HK-2 (cell line): ENCODE measurements at regions not wholly inside any gene's neighbourhood (a gene's known extent, or its start where the extent isn't known, plus 50 kb on each side); places are given as distances from the start of the nearest gene placed in this dataset.
"Not testable (repeated sequence)": the region's sequence is repeated elsewhere in the genome, so short reads cannot be mapped to it uniquely, and the experiment has no call there.

Experiments
- DNase-seq: peaks from one replicate; pipeline ENCODE4 v3.0.0-alpha.2; 2018; ENCODE audit not compliant: unreplicated experiment

DNA sequence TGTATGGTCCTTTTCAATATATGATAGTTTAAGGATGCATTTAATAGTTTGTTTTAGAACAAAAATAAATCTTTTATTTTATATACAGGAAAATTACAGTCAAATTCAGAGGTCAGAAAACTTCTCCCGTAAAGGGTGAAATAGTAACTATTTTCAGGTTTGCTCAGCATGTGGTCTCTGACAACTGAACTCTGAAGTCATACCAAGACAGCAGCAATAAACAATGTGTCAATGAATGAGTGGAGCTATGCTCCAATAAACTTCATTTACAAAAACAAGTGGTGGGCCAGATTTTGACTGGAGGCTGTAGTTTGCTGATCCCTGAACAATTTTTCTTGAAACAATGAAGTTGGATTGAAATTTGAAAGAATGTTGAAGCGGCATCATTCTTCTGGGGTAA lies 123.6 kb downstream of the ZNF248 start:
- no peak for DNase-seq

- no peak for DNase-seq
Observed at GRCh38 chr10:37732685-37733084, 124.7 kb downstream of the ZNF248 start.

- no peak for DNase-seq
Observed at GRCh38 chr10:37728830-37729229, 128.6 kb downstream of the ZNF248 start.

DNA sequence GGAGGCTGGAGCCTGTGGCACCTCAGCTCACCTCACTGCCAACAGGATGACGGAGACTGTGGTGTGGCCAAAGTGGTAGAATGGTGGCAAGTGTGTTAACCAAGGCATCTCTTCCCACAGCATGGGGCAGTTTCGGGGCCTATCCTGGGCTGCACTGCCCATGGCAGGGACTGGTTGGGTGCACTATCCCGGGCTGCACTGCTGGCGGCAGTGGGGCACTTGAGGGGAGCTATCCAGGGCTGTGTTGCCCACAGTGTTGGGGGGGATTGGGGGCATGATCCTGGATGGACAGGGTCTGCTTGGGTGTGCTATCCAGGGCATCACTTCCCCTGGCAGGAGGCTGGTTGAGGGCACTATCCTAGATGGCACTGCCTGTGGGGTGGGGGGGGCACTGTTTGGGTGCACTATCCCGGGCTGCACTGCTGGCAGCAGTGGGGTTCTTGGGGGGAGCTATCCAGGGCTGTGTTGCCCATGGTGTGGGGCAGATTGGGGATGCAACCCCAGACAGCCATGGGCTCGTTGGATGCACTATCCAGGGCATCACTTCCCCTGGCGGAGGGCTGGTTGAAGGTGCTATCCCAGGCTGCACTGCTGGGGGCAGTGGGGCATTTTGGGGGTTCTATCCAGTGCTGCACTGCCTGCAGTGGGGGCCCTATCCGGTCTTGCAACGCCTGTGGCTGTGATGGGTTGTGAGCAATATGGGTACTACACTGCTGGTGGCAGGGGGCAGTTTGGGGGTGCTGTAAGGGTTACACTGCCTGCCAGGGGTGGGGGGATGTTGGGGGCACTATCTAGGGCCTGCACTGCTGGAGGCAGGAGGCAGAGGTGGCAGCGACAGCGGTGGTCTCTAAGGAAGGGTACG lies 129.7 kb downstream of the ZNF248 start:
- no peak for DNase-seq

DNA sequence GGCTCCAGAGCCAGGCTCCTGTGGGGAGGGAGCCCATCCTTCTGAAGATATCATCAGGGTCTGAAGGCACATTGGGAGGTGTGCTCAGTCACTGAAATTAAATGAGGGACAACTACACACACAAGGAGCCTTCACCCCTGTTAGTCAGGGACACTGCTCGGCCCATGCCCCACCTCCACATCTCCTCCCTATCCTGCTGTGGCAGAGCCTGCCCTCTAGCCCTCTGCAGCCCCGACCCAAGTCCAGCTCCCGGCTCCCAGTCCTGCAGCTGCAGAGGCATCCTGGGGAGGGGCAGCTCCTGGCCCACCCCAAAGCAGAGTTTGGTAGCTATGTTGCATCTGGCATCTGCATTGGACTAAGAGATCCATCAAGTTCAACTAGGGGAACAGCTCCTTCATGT lies 136.3 kb downstream of the ZNF248 start:
- DNase-seq, result no peak

DNA sequence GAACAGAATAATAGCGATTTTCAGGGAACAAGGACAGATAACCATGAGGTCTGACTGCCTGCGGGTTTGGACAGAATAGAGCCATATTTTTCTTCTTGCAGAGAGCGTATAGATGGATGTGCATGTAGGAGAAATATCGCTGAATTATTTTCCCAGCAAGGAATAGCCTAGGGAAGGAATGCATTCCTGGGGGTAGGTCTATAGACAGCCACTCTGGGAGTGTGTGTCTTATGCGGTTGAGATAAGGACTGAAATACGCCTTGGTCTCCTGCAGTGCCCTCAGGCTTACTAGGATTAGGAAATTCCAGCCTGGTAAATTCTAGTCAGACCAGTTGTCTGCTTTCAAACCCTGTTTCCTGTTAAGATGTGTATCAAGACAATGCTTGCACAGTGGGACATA lies 139.3 kb downstream of the ZNF248 start:
- not testable (repeated sequence) for DNase-seq

- DNase-seq, result no peak
Observed at GRCh38 chr10:37713642-37714041, 143.8 kb downstream of the ZNF248 start.

DNA sequence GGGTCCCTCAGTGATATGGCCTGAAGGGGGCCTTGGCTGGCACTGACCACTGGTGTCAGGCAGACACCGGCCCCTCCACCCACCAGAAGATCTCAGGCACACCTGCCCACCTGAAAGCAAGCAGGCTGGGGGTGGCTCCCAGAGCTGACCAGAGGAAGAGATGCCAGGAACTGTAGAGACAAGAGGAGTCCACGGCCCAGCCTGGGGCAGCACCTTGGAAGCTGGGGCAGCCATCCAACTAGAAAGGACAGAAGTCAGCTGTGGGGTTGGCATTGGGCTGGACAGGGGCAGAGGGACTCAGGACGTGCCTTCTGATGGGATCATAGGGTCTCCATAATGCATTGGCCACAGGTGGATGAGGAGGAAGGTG lies 144.3 kb downstream of the ZNF248 start:
- no peak for DNase-seq

GRCh38 chr10:37712489-37713131 lies 144.8 kb downstream of the ZNF248 start:
- no peak for DNase-seq

GRCh38 chr10:37711617-37712488 lies 145.6 kb downstream of the ZNF248 start:
- no peak for DNase-seq

- peak; percentile 34 for DNase-seq
Observed at GRCh38 chr10:37710831-37711616, 146.4 kb downstream of the ZNF248 start.

- no peak for DNase-seq
Observed at GRCh38 chr10:37707829-37708578, 149.4 kb downstream of the ZNF248 start.

GRCh38 chr10:37704566-37704965 lies 152.8 kb downstream of the ZNF248 start:
- no peak for DNase-seq

DNA sequence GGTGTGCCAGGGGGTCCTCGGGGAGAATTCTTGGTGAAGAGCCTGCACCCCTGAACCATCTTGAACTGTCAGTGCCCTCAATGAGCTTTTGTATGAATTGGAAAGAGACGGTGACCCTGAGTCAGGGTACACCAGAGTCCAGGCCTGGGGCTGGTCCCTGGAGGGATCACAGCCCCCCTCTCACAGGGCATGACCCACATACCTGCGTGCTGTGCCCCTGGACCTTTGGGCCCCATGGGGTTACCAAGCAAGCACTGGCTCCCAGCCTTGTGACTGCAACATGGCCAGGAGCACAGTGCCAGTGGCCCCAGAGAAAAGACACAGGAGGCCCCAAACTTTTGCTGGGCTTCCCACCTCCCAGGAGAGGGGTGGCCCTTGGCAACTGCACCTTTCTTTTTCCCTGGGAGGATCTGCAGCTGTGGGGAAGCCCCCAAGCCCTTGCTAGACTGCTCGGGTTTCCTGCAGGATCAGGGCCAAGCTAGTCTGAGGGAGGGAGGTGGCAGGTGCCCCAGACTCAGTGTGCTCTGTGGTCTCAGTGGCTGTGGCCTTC lies 153.5 kb downstream of the ZNF248 start:
- no peak for DNase-seq

DNA sequence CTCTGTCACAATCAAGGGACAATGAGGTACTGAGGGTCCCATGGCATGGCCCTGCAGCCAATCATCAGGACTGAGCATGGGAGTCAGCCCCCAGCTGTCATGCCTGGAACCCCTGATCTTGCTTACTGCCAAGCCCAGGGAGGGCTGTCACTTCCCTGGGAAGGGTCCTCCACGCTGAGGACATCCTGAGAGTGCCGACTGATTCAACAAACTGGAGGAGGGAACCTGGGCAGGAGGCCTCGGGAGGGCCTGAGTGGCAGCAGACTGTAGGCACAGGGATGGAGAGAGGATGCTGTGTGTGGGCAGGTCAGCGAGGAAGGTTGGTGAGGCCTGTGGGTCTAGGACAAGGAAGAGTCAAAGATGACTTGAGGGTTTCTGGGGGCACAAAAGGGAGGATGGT lies 154.3 kb downstream of the ZNF248 start:
- DNase-seq, result no peak

GRCh38 chr10:37701781-37702493 lies 155.5 kb downstream of the ZNF248 start:
- no peak for DNase-seq

DNA sequence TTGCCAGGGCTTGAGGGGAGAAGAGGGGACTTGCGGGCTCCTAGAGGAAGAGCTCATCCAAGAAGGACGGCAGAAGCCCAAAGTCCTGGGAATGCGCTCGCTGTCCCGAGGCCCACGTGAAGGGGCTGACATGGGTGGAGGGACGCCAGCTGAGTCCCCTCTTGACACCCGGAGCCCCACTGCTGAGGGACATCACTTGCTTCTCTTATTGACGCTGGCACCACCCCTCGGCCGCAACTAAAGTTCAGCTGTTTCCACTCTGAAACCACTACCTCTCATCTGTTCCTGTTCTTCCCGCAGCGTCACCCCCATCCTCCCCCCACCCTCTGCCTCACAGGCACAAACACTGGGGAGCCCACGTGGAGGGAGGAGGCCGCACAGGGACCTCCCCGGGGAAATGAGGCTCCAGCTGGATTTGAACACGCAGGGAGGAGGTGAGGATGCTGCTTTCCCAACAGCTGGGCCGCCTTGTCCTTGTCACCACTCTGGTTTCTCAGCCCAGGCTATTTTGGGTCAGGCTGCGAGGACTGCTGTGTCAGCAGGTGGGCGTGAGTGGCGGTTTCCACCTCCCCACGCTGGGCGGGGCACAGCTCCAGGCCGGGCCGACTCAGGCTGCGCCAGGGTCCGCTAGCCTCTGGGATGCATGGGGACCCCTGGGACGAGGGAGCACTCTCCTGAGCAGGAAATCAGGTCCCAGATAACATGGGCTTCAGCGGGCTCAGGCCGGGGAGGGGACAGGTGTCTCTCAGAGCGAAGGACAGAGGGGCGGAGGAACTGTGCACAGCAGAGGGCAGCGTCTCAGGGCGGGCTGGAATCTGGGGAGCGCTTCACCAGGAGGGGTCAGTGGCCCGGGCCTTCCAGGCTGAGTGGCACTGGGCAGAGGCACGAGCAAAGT lies 156.3 kb downstream of the ZNF248 start:
- no peak for DNase-seq

DNA sequence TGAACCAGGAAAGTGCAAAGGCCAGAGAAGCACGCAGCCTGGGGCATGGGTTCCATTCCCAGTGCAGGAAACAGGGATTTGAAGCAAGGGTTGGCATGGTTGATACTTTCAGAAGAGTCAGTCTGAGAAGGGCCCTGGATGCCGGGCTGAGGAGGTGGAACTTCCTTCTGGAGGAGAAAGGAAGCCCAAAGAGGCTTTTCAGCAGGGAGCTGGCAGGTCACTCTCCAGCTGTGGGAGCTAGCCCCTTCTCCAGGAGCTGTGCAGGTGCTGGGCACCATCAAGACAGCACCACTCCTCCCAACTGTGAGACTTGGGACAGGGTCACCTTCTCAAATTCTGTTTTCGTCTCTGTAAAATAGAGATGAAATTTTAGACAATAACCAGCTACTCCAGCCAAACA lies 169.8 kb downstream of the ZNF248 start:
- no peak for DNase-seq
